Stimulated activated CD4-positive, alpha-beta T cell treated with anti-CD3 and anti-CD28 coated beads, Interleukin-12 subunit alpha, Interleukin-12 subunit beta, amount 100 ng/mL, for 4 hours (primary cell): ENCODE measurements at regions not wholly inside any gene's neighbourhood (a gene's known extent, or its start where the extent isn't known, plus 50 kb on each side); places are given as distances from the start of the nearest gene placed in this dataset.

Experiments
- DNase-seq: peaks from one replicate; pipeline ENCODE4 v3.0.0-alpha.2; 2020

GRCh38 chr2:71951718-71952404 is 195.8 kb downstream of the CYP26B1 start:
- no peak for DNase-seq

- DNase-seq: no peak
Observed at GRCh38 chr2:71951083-71951468, 196.6 kb downstream of the CYP26B1 start.

- DNase-seq: no peak
Observed at GRCh38 chr2:71950256-71951082, 197.2 kb downstream of the CYP26B1 start.

GRCh38 chr2:71949537-71949798 is 198.2 kb downstream of the CYP26B1 start:
- no peak for DNase-seq

GRCh38 chr2:71948781-71949536 is 198.7 kb downstream of the CYP26B1 start:
- DNase-seq: no peak

- DNase-seq: no peak
Observed at GRCh38 chr2:71947809-71948208, 199.9 kb downstream of the CYP26B1 start.

GRCh38 chr2:71945603-71945959 is 202.1 kb downstream of the CYP26B1 start:
- no peak for DNase-seq

GRCh38 chr2:71944806-71945602 is 202.7 kb downstream of the CYP26B1 start:
- DNase-seq: no peak

- no peak for DNase-seq
Observed at GRCh38 chr2:71944183-71944550, 203.5 kb downstream of the CYP26B1 start.

- no peak for DNase-seq
Observed at GRCh38 chr2:71943238-71944182, 204.2 kb downstream of the CYP26B1 start.

GRCh38 chr2:71941726-71942525 is 205.7 kb downstream of the CYP26B1 start:
- no peak for DNase-seq

- no peak for DNase-seq
Observed at GRCh38 chr2:71940695-71941094, 207.0 kb downstream of the CYP26B1 start.

- no peak for DNase-seq
Observed at GRCh38 chr2:71939588-71940535, 207.8 kb downstream of the CYP26B1 start.

GRCh38 chr2:71938659-71939587 is 208.7 kb downstream of the CYP26B1 start:
- DNase-seq: no peak

GRCh38 chr2:71938108-71938507 is 209.6 kb downstream of the CYP26B1 start:
- no peak for DNase-seq

GRCh38 chr2:71937396-71937795 is 210.3 kb downstream of the CYP26B1 start:
- DNase-seq: no peak

- no peak for DNase-seq
Observed at GRCh38 chr2:71936076-71937030, 211.3 kb downstream of the CYP26B1 start.
